Gastrocnemius medialis (tissue), 4 donors: ENCODE measurements at regions not wholly inside any gene's neighbourhood (a gene's known extent, or its start where the extent isn't known, plus 50 kb on each side); places are given as distances from the start of the nearest gene placed in this dataset.

Experiments
- CTCF ChIP-seq, 5 experiments: fragments of 450-650 bp in 3 of 5; fragments of 200-600 bp in 2 of 5; sonication (generic) in 2 of 5; IDR thresholded peaks in 4 of 5; conservative IDR thresholded peaks in 1 of 5; 1 replicate in 4 of 5; 2 replicates in 1 of 5; pipeline ENCODE4 v1.5.1; 2016 to 2019; ENCODE audit warnings: antibody characterized with exemption in 5 of 5, mild to moderate bottlenecking in 3 of 5, moderate library complexity in 3 of 5
- POLR2A ChIP-seq, 2 donors: fragments of 450-650 bp; IDR thresholded peaks; one replicate each; pipeline ENCODE4 v1.6.1; 2017; ENCODE audit warnings: antibody characterized with exemption in 2 of 2, mild to moderate bottlenecking in 2 of 2, moderate library complexity in 2 of 2

- TF ChIP-seq CTCF (IDR thresholded peaks at IDR 0.05 in 4 of 5, conservative IDR thresholded peaks at IDR 0.05 in 1 of 5) = no peak
- TF ChIP-seq POLR2A (IDR thresholded peaks at IDR 0.05) = no peak
Measured at GRCh38 chr14:106874350-106874749, 1348.0 kb downstream of the TMEM121 start.
